ENCODE measurements at regions not wholly inside any gene's neighbourhood (a gene's known extent, or its start where the extent isn't known, plus 50 kb on each side); places are given as distances from the start of the nearest gene placed in this dataset.

- TF ChIP-seq CTCF (IDR thresholded peaks at IDR 0.05) (no peak), POLR2A (IDR thresholded peaks at IDR 0.05) (no peak)
Observed at GRCh38 chr2:200104015-200104414, 148.6 kb downstream of the MAIP1 start.

Data from uterus (tissue), 2 donors.